ENCODE measurements at regions not wholly inside any gene's neighbourhood (a gene's known extent, or its start where the extent isn't known, plus 50 kb on each side); places are given as distances from the start of the nearest gene placed in this dataset.

- TF ChIP-seq CTCF (conservative IDR thresholded peaks at IDR 0.05 in 1 of 2, IDR thresholded peaks at IDR 0.05 in 1 of 2; ENCODE audit: extremely low read depth in 1 of 2, insufficient read depth in 1 of 2, low read depth in 1 of 2, low read length in 2 of 2): no peak
- no peak for TF ChIP-seq EZH2 (IDR thresholded peaks at IDR 0.05; ENCODE audit: borderline replicate concordance, low read length)
Measured at GRCh38 chr1:168474322-168474721, 69.5 kb downstream of the XCL2 start.

Data from mammary epithelial cell (primary cell).